ENCODE measurements at regions not wholly inside any gene's neighbourhood (a gene's known extent, or its start where the extent isn't known, plus 50 kb on each side); places are given as distances from the start of the nearest gene placed in this dataset.

- TF ChIP-seq CTCF (IDR thresholded peaks at IDR 0.05): no peak
- no peak for TF ChIP-seq POLR2AphosphoS5 (IDR thresholded peaks at IDR 0.05)
- TF ChIP-seq POLR2A (IDR thresholded peaks at IDR 0.05): no peak
These were observed 129.4 kb upstream of the RASA1 start for GRCh38 chr5:87138091-87138805.
